Omental fat pad (tissue), 3 donors: ENCODE measurements at regions not wholly inside any gene's neighbourhood (a gene's known extent, or its start where the extent isn't known, plus 50 kb on each side); places are given as distances from the start of the nearest gene placed in this dataset. TPM values are rescaled to one million over a fixed set of nuclear protein-coding genes. Genes with fewer than 3 reads are reported as not detected.
"Not testable (repeated sequence)": the region's sequence is repeated elsewhere in the genome, so short reads cannot be mapped to it uniquely, and the experiment has no call there.

Experiments
- ATAC-seq: fragments of 150-250 bp; one replicate; pipeline ENCODE4 v1.9.1; 2016; ENCODE audit warnings: mild to moderate bottlenecking, moderate library complexity; ENCODE audit not compliant: low FRiP score
- DNase-seq: peaks from one replicate; pipeline ENCODE4 v3.0.0-alpha.2; 2019; ENCODE audit warnings: low spot score
- small RNA-seq: library from RNA; depleted of rRNA; stranded (forward); fragments of <200 nt; gene quantifications from one replicate; pipeline ENCODE3, GENCODE V24; 2016
- TF ChIP-seq, protein P1 (sequence below), 3 donors: fragments of 450-650 bp; IDR thresholded peaks; one replicate each; pipeline ENCODE4 v1.5.1; 2016 to 2017; ENCODE audit warnings: antibody characterized with exemption in 3 of 3, mild to moderate bottlenecking in 3 of 3, moderate library complexity in 2 of 3

DNA sequence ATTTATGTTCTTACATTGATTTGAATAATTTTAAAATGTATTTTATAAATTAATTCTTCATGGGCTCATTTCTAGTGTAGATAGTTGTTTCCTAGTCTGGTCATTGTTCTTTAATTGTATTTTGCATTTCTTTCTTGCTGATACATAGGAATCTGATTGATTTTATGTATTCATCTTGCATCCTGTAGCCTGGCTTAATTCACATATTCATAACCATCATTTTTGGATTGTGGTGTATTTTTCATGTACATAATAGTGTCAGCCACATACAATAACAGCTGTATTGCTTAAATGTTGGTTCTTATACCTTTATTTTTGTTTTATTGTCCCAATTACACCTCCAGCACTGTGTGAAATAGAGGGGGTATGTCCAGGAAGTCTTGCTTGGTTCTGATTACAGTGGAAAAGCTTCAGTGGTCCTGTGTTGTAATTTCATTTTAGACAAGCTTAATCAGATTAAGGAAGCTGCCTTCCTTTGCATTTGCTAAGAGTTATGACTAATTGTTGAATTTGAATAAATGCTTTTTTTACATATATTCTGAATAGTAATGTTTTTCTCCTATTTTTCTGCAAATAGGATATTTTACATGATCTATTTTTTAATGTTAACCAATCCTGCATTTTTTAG lies 103.7 kb downstream of the USP22 start:
- DNase-seq (no peak), ATAC-seq (no peak)
- TF ChIP-seq, protein P1, sequence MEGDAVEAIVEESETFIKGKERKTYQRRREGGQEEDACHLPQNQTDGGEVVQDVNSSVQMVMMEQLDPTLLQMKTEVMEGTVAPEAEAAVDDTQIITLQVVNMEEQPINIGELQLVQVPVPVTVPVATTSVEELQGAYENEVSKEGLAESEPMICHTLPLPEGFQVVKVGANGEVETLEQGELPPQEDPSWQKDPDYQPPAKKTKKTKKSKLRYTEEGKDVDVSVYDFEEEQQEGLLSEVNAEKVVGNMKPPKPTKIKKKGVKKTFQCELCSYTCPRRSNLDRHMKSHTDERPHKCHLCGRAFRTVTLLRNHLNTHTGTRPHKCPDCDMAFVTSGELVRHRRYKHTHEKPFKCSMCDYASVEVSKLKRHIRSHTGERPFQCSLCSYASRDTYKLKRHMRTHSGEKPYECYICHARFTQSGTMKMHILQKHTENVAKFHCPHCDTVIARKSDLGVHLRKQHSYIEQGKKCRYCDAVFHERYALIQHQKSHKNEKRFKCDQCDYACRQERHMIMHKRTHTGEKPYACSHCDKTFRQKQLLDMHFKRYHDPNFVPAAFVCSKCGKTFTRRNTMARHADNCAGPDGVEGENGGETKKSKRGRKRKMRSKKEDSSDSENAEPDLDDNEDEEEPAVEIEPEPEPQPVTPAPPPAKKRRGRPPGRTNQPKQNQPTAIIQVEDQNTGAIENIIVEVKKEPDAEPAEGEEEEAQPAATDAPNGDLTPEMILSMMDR (IDR thresholded peaks at IDR 0.05): no peak

DNA sequence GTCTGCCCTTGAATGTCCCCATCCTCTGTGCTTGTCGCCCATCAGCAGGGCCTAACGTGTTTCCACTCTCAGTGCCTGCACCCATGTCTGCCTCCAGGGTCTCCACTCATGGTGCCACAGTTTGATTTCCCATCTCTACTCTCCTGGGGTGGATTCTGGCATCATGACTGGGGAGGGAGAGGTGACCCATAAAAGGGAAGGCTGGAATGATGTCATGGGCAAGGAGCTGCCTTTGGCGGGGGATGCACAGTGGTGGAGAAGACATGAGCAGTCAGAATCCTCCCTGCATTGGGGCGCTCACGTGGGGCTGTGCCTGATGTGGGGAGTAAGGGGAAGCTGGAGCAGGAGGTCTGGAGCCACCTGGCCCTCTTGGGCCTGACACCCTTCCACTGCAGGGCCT lies 100.9 kb downstream of the USP22 start:
- TF ChIP-seq, protein P1 (IDR thresholded peaks at IDR 0.05): no peak
- ATAC-seq (no peak), DNase-seq (no peak)

DNA sequence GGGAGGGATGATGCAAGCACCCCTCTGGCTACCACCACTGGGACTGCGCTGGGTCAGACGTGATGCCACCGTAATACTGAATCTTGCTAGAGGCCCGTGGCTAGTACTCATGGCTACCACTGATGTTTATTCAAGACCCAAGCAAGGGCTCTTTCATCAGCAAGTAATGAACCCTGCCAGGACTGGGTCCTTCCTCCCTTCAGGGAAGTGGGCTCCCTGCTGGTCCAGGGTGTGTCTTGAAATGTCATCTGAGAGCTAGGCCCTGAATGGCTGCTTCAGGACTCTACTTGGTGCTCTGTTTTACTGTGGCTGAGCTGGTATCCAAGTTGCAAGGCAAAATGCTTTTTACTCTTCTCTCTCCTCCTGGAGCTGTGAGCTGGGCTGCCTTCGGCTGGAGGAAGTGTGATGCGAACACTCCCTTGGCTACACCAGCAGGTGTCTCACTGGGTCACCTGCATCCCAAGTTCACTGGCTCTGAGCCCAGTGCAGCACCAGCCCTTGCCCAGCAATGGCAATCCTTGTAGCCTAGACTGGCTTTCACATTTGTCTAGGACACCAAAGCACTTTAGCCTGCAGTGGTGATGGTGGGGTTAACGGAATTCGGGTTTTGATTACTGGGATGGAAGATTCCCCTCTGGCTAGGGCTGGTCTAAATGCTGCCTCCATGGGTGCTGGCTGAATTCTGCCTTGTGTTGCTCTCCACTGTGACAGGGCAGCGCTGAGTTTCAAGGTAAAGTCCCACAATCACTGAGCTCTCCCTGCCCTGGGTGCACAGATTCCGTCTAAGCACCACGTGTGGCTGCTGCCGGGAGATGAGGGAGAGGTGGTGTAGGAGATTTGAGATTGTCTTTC lies 98.6 kb downstream of the USP22 start:
- ATAC-seq: no peak
- TF ChIP-seq, protein P1 (IDR thresholded peaks at IDR 0.05): no peak
- no peak for DNase-seq

DNA sequence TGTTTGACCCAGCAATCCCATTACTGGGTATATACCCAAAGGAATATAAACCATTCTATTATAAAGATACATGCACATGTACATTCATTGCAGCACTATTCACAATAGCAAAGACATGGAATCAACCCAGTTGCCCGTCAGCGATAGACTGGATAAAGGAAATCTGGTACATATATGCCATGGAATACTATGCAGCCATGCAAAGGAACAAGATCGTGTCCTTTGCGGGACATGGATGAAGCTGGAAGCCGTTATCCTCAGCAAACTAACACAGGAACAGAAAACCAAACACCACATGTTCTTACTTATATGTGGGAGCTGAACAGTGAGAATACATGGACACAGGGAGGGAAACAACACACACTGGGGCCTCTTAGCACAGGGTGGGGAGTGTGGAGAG lies 95.1 kb downstream of the USP22 start:
- DNase-seq, ATAC-seq: not testable (repeated sequence)

DNA sequence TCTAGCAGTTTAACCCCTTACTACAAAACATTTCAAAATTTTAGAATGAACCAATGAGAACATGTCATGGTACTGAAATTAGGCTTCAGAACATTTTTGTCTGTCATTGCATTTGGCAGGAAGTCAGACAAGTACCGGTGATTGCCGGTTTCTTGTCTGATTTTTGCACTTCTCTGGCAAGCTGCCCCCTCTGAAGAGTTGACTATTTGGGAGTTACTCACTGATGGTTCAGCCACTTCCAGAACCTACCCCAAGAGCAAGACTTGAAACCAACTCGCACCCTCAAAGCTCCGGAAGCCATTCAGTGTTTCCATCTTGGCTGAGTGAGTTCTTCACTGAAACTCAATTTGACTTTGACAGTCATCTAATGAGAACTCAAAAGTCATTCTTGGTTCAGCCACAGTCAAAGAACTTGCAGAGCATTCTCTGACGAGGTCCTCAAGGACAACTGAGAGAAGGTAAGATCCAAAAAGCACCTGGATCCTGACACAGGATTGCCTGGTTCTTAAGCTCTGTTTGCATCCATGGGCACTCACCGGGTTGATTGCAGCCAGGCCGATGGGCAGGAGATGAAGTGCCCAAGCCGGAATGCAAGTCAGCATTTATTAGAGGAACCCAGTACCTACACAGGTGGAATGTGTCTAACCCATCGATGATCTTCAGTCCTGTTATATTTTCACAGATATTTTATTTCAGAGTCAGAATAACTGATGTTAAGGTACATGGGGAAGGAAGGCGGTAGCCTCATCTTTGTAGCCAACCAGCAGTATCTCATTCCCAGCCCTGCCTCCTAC lies 93.6 kb downstream of the USP22 start:
- ATAC-seq (no peak), DNase-seq (no peak)
- TF ChIP-seq, protein P1 (IDR thresholded peaks at IDR 0.05): no peak

Small RNA genes in the stretch of these regions (small RNA-seq; reads per million reads assigned to genes)
- not detected for gene AC087499.6
- gene RNU6-1178P: not detected
